Endothelial cell of umbilical vein (primary cell): ENCODE measurements at regions not wholly inside any gene's neighbourhood (a gene's known extent, or its start where the extent isn't known, plus 50 kb on each side); places are given as distances from the start of the nearest gene placed in this dataset.

ENCODE experiments used
- BruUV-seq: library from RNA; stranded (reverse); fragments of 400-500 nt; replicated peaks from 2 replicates; lab custom pipeline; 2021; lab: Mats Ljungman, UMichigan
- CTCF ChIA-PET: fragments of 300-600, 350-600 bp; sonication (Branson Sonifier 250); formaldehyde crosslinking; loops from one replicate; lab custom pipeline; 2021; ENCODE audit warnings: antibody characterized with exemption, inconsistent platforms; lab: Charles Lee
- POLR2A ChIA-PET: fragments of 300-600, 350-600 bp; sonication (Branson Sonifier 250); formaldehyde crosslinking; loops from one replicate; lab custom pipeline; 2021; ENCODE audit warnings: antibody characterized with exemption, inconsistent platforms; lab: Charles Lee
- DNase-seq: peaks from one replicate; pipeline ENCODE4 v3.0.0-alpha.2; 2011; ENCODE audit warnings: low read depth, low spot score
- FAIRE-seq: peaks from 2 replicates; lab custom pipeline; 2011; peaks lifted over from hg19 to GRCh38; lab: Jason Lieb, UNC
- H2AFZ ChIP-seq: 2 replicates; pipeline ENCODE4 v1.6.0; 2012; ENCODE audit warnings: low read depth, low read length, control low read depth, inconsistent platforms
- H3K27ac ChIP-seq: 2 replicates; pipeline ENCODE4 v1.5.1; 2011; ENCODE audit warnings: low read depth, mild to moderate bottlenecking, control low read depth, low read length, moderate library complexity; ENCODE audit not compliant: insufficient read depth
- H3K27me3 ChIP-seq, 2 experiments: 2 replicates each; pipeline versions ENCODE4 v1.6.0 to v1.6.1; 2011; ENCODE audit warnings: low read length in 2 of 2, mixed read lengths in 1 of 2; ENCODE audit not compliant: control insufficient read depth in 2 of 2, insufficient read depth in 2 of 2
- H3K36me3 ChIP-seq, 2 experiments: 2 replicates in 1 of 2; 3 replicates in 1 of 2; pipeline ENCODE4 v1.5.1; 2011; ENCODE audit warnings: low read length in 2 of 2, mild to moderate bottlenecking in 1 of 2, moderate library complexity in 1 of 2; ENCODE audit not compliant: control insufficient read depth in 2 of 2, insufficient read depth in 2 of 2; ENCODE audit errors: extremely low read depth in 1 of 2
- H3K4me1 ChIP-seq: 3 replicates; pipeline ENCODE4 v1.5.1; 2011; ENCODE audit warnings: mild to moderate bottlenecking, low read length; ENCODE audit not compliant: control insufficient read depth, insufficient read depth; ENCODE audit errors: extremely low read depth
- H3K4me2 ChIP-seq: 2 replicates; pipeline ENCODE4 v1.6.1; 2011; ENCODE audit warnings: low read length, control low read depth, mixed read lengths; ENCODE audit not compliant: insufficient read depth
- H3K4me3 ChIP-seq, 3 experiments: fragments of 200-600 bp in 1 of 3; sonication (generic), shearing (Covaris generic) in 1 of 3; replicated peaks in 1 of 3; 2 replicates each; pipeline ENCODE4 v1.5.1; 2011 to 2016; ENCODE audit warnings: control low read depth in 3 of 3, low read length in 3 of 3, mild to moderate bottlenecking in 2 of 3, inconsistent platforms in 1 of 3, low read depth in 1 of 3, moderate library complexity in 1 of 3; ENCODE audit not compliant: insufficient read depth in 1 of 3
- H3K79me2 ChIP-seq: 2 replicates; pipeline ENCODE4 v1.6.0; 2012; ENCODE audit warnings: low read length, inconsistent platforms; ENCODE audit not compliant: control insufficient read depth, insufficient read depth
- H3K9ac ChIP-seq: replicated peaks from 2 replicates; pipeline ENCODE3; 2011; ENCODE audit warnings: low read length, control low read depth; ENCODE audit not compliant: insufficient read depth; ENCODE audit errors: extremely low read depth
- H3K9me1 ChIP-seq: replicated peaks from 3 replicates; pipeline ENCODE4 v1.6.0; 2011; ENCODE audit warnings: mild to moderate bottlenecking, low read length; ENCODE audit not compliant: control insufficient read depth, insufficient read depth; ENCODE audit errors: extremely low read depth
- H3K9me3 ChIP-seq: replicated peaks from 2 replicates; pipeline ENCODE4 v1.5.1; 2012; ENCODE audit warnings: low read length, inconsistent platforms; ENCODE audit not compliant: control insufficient read depth, insufficient read depth
- H4K20me1 ChIP-seq: replicated peaks from 2 replicates; pipeline ENCODE3; 2011; ENCODE audit warnings: mild to moderate bottlenecking, low read length; ENCODE audit not compliant: control insufficient read depth, insufficient read depth; ENCODE audit errors: extremely low read depth
- CTCF ChIP-seq, 2 donors: IDR thresholded peaks; 1 replicate in 1 of 2; 2 replicates in 1 of 2; pipeline ENCODE4 v1.5.1; 2011; ENCODE audit warnings: low read length in 2 of 2, mild to moderate bottlenecking in 2 of 2, moderate library complexity in 2 of 2, control low read depth in 1 of 2, inconsistent platforms in 1 of 2, low read depth in 1 of 2; ENCODE audit not compliant: insufficient read depth in 1 of 2; ENCODE audit errors: extremely low read depth in 1 of 2
- EZH2 ChIP-seq: IDR thresholded peaks from 2 replicates; pipeline ENCODE4 v1.6.1; 2012; ENCODE audit warnings: borderline replicate concordance, low read depth, mild to moderate bottlenecking, moderate library complexity, low read length, inconsistent platforms; ENCODE audit not compliant: severe bottlenecking
- FOS ChIP-seq: IDR thresholded peaks from 2 replicates; pipeline ENCODE4 v1.6.1; 2011; ENCODE audit warnings: mild to moderate bottlenecking, low read length, moderate library complexity, borderline replicate concordance; ENCODE audit not compliant: insufficient read depth
- GATA2 ChIP-seq: IDR thresholded peaks from 2 replicates; pipeline ENCODE4 v1.7.0; 2011; ENCODE audit warnings: low read depth, mild to moderate bottlenecking, moderate library complexity, mixed read lengths, low read length; ENCODE audit not compliant: insufficient read length, insufficient read depth
- JUN ChIP-seq: IDR thresholded peaks from 2 replicates; pipeline ENCODE4 v1.6.1; 2011; ENCODE audit warnings: borderline replicate concordance, low read depth; ENCODE audit not compliant: insufficient read length, insufficient read depth
- MAX ChIP-seq: IDR thresholded peaks from 2 replicates; pipeline ENCODE4 v1.6.1; 2011; ENCODE audit not compliant: insufficient read depth, insufficient read length
- MYC ChIP-seq: IDR thresholded peaks from one replicate; pipeline ENCODE4 v1.6.1; 2011; ENCODE audit warnings: mild to moderate bottlenecking, low read depth, low read length
- POLR2A ChIP-seq: IDR thresholded peaks from 2 replicates; pipeline ENCODE4 v1.6.1; 2012; ENCODE audit warnings: low read depth, mild to moderate bottlenecking, control low read depth, low read length
- POLR2AphosphoS5 ChIP-seq: IDR thresholded peaks from 2 replicates; pipeline ENCODE4 v1.6.1; 2012; ENCODE audit warnings: low read depth, mild to moderate bottlenecking, control low read depth, low read length, moderate library complexity; ENCODE audit not compliant: insufficient read depth
- dilution Hi-C: fragments of 300-500 bp; cut with MboI; formaldehyde crosslinking; loops from one replicate; pipeline ENCODE4 v1.15.0; 2019; ENCODE audit warnings: low sequenced_read_pairs; ENCODE audit not compliant: extremely low pct_ligation_motif_present
- intact Hi-C: fragments of 100-400 bp; cut with micrococcal nuclease; formaldehyde crosslinking; loops from one replicate; pipeline ENCODE4 v1.10.0; 2022

GRCh38 chr4:14769993-14770392, 232.3 kb upstream of the CPEB2 start:
- no peaks in the 10 kb centered on the region for H3K9me3 ChIP-seq
- no peaks in the 10 kb centered on the region for H3K27me3 ChIP-seq
- H3K27ac ChIP-seq = no peak overlapping the region
- H3K9ac ChIP-seq = no peak overlapping the region
- no peaks in the 10 kb centered on the region for H4K20me1 ChIP-seq
- POLR2A ChIA-PET = no interaction called here
- dilution Hi-C loops (no loop called here), intact Hi-C loops (no loop called here)
- no peaks in the 10 kb centered on the region for H3K4me1 ChIP-seq
- DNase-seq (no peak), FAIRE-seq (no peak)
- CTCF ChIA-PET = no interaction called here
- TF ChIP-seq POLR2A (no peak), FOS (no peak), GATA2 (no peak), CTCF (IDR thresholded peaks at IDR 0.05; ENCODE audit: extremely low read depth in 1 of 2, insufficient read depth in 1 of 2, low read depth in 1 of 2, low read length in 2 of 2) (no peak), MAX (no peak), EZH2 (no peak), JUN (no peak), MYC (no peak), POLR2AphosphoS5 (no peak)
- H3K36me3 ChIP-seq = no peaks in the 10 kb centered on the region
- H3K9me1 ChIP-seq = no peaks in the 10 kb centered on the region
- H3K4me3 ChIP-seq = no peak overlapping the region
- H3K4me2 ChIP-seq = no peak overlapping the region
- H2AFZ ChIP-seq = no peak overlapping the region
- BruUV-seq = no TSS peak
- H3K79me2 ChIP-seq = no peaks in the 10 kb centered on the region
